Liver (tissue), 2 donors: ENCODE measurements at regions not wholly inside any gene's neighbourhood (a gene's known extent, or its start where the extent isn't known, plus 50 kb on each side); places are given as distances from the start of the nearest gene placed in this dataset.

Experiments
- CTCF ChIP-seq: fragments of 150-350 bp; IDR thresholded peaks from 2 replicates; pipeline ENCODE4 v1.5.1; 2017; ENCODE audit warnings: improper control_type of control experiment, low read depth, low read length; ENCODE audit not compliant: missing input control
- FOXA1 ChIP-seq: IDR thresholded peaks from 2 replicates; pipeline ENCODE4 v1.6.1; 2016; ENCODE audit warnings: antibody characterized with exemption
- YY1 ChIP-seq: IDR thresholded peaks from 2 replicates; pipeline ENCODE4 v1.6.1; 2016; ENCODE audit warnings: antibody characterized with exemption, mild to moderate bottlenecking
- TF ChIP-seq, protein P1 (sequence below): IDR thresholded peaks from 2 replicates; pipeline ENCODE4 v1.6.1; 2016; ENCODE audit warnings: antibody characterized with exemption, mild to moderate bottlenecking
- donor health status: healthy.

DNA sequence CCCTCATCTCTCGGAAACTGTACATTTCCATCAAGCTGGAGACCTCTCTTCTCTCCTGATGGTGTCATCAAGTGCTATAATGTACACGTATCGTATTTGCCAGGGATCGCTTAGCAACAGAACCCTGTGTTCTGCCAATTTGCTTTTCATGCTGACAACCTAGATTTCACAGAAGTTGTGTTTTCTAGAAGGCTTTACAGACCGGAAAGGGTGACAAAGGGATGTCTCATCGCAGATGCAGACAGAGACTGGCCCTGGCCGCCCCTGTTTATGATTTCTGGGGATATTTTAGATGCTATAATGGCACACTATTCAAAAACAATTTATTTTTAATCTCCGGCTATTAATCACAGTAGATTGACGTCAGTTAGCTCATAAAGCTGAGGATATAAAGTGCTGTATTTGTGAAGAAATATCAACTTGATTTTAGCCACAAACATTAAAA is 291.4 kb downstream of the IRS2 start:
- TF ChIP-seq, protein P1, sequence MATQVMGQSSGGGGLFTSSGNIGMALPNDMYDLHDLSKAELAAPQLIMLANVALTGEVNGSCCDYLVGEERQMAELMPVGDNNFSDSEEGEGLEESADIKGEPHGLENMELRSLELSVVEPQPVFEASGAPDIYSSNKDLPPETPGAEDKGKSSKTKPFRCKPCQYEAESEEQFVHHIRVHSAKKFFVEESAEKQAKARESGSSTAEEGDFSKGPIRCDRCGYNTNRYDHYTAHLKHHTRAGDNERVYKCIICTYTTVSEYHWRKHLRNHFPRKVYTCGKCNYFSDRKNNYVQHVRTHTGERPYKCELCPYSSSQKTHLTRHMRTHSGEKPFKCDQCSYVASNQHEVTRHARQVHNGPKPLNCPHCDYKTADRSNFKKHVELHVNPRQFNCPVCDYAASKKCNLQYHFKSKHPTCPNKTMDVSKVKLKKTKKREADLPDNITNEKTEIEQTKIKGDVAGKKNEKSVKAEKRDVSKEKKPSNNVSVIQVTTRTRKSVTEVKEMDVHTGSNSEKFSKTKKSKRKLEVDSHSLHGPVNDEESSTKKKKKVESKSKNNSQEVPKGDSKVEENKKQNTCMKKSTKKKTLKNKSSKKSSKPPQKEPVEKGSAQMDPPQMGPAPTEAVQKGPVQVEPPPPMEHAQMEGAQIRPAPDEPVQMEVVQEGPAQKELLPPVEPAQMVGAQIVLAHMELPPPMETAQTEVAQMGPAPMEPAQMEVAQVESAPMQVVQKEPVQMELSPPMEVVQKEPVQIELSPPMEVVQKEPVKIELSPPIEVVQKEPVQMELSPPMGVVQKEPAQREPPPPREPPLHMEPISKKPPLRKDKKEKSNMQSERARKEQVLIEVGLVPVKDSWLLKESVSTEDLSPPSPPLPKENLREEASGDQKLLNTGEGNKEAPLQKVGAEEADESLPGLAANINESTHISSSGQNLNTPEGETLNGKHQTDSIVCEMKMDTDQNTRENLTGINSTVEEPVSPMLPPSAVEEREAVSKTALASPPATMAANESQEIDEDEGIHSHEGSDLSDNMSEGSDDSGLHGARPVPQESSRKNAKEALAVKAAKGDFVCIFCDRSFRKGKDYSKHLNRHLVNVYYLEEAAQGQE: no peak
- TF ChIP-seq CTCF (no peak), FOXA1 (no peak), YY1 (no peak)
